ENCODE measurements at regions not wholly inside any gene's neighbourhood (a gene's known extent, or its start where the extent isn't known, plus 50 kb on each side); places are given as distances from the start of the nearest gene placed in this dataset.

- Histone ChIP-seq H3K4me1 (no peaks in the 10 kb centered on the region), H3K4me3 (no peak overlapping the region), H3K27ac (no peak overlapping the region), H3K9me3 (no peaks in the 10 kb centered on the region), H3K27me3 (no peaks in the 10 kb centered on the region), H3K36me3 (no peaks in the 10 kb centered on the region)
- TF ChIP-seq POLR2A (IDR thresholded peaks at IDR 0.05): no peak
- TF ChIP-seq, protein P1, sequence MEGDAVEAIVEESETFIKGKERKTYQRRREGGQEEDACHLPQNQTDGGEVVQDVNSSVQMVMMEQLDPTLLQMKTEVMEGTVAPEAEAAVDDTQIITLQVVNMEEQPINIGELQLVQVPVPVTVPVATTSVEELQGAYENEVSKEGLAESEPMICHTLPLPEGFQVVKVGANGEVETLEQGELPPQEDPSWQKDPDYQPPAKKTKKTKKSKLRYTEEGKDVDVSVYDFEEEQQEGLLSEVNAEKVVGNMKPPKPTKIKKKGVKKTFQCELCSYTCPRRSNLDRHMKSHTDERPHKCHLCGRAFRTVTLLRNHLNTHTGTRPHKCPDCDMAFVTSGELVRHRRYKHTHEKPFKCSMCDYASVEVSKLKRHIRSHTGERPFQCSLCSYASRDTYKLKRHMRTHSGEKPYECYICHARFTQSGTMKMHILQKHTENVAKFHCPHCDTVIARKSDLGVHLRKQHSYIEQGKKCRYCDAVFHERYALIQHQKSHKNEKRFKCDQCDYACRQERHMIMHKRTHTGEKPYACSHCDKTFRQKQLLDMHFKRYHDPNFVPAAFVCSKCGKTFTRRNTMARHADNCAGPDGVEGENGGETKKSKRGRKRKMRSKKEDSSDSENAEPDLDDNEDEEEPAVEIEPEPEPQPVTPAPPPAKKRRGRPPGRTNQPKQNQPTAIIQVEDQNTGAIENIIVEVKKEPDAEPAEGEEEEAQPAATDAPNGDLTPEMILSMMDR (IDR thresholded peaks at IDR 0.05): no peak
- DNase-seq: no peak
- intact Hi-C loops (cut with DNase I; ENCODE audit: low total_unique reads): no loop called here
Observed at GRCh38 chr4:81746773-81747172, 275.1 kb upstream of the RASGEF1B start.

GRCh38 chr4:81746071-81746470 lies 274.4 kb upstream of the RASGEF1B start:
- Histone ChIP-seq H3K27me3 (no peaks in the 10 kb centered on the region), H3K27ac (no peak overlapping the region), H3K4me1 (no peaks in the 10 kb centered on the region), H3K9me3 (no peaks in the 10 kb centered on the region), H3K4me3 (no peak overlapping the region), H3K36me3 (no peaks in the 10 kb centered on the region)
- no peak for TF ChIP-seq POLR2A (IDR thresholded peaks at IDR 0.05)
- TF ChIP-seq, protein P1 (IDR thresholded peaks at IDR 0.05): no peak
- DNase-seq: no peak
- intact Hi-C loops (cut with DNase I; ENCODE audit: low total_unique reads): no loop called here

DNA sequence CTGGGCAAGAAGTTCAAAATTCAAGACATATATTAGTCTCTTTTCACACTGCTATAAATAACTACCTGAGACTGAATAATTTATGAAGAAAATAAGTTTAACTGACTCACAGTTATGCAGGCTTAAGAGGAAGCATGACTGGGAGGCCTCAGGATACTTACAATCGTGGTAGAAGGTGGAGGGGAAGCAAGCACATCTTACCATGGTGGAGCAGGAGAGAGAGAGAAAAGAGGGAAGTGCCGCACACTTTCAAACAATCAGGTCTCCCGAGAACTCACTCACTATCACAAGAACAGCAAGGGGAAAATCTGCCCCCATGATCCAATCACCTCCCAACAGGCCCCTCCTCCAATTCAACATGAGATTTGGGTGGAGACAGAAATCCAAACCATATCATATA lies 273.3 kb upstream of the RASGEF1B start:
- H3K36me3 ChIP-seq: no peaks in the 10 kb centered on the region
- H3K9me3 ChIP-seq: no peaks in the 10 kb centered on the region
- TF ChIP-seq, protein P1 (IDR thresholded peaks at IDR 0.05): no peak
- no peak for TF ChIP-seq POLR2A (IDR thresholded peaks at IDR 0.05)
- no peak for DNase-seq
- no peaks in the 10 kb centered on the region for H3K4me1 ChIP-seq
- H3K27ac ChIP-seq: no peak overlapping the region
- intact Hi-C loops (cut with DNase I; ENCODE audit: low total_unique reads): no loop called here
- H3K27me3 ChIP-seq: no peaks in the 10 kb centered on the region
- H3K4me3 ChIP-seq: no peak overlapping the region

GRCh38 chr4:81743731-81744435 lies 272.2 kb upstream of the RASGEF1B start:
- Histone ChIP-seq H3K4me3 (no peak overlapping the region), H3K9me3 (no peaks in the 10 kb centered on the region), H3K27ac (no peak overlapping the region), H3K27me3 (no peaks in the 10 kb centered on the region), H3K4me1 (no peaks in the 10 kb centered on the region), H3K36me3 (no peaks in the 10 kb centered on the region)
- no peak for TF ChIP-seq POLR2A (IDR thresholded peaks at IDR 0.05)
- TF ChIP-seq, protein P1 (IDR thresholded peaks at IDR 0.05): no peak
- DNase-seq: no peak
- intact Hi-C loops (cut with DNase I; ENCODE audit: low total_unique reads): no loop called here

DNA sequence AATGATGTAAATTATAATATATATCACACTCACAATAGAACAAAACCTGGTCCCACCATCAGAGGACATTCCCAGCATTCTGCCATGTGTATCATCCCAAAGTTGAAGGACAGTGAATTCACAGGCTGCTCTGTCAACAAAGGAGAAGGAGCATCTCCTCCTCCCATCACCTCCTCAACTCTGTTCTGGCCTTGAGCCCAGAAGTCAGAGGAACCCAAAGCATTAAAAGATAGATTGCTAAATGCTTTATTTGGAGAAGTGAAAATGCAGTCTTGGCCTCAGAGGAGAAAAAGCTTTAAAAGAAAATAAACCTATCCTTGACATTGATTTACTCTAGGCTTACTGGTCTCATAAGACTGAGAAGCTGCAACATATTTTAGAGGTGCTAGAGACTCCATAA lies 268.8 kb upstream of the RASGEF1B start:
- Histone ChIP-seq H3K4me1 (no peaks in the 10 kb centered on the region), H3K27ac (no peak overlapping the region), H3K27me3 (no peaks in the 10 kb centered on the region), H3K9me3 (no peaks in the 10 kb centered on the region), H3K4me3 (no peak overlapping the region), H3K36me3 (no peaks in the 10 kb centered on the region)
- TF ChIP-seq, protein P1 (IDR thresholded peaks at IDR 0.05): no peak
- intact Hi-C loops (cut with DNase I; ENCODE audit: low total_unique reads): no loop called here
- DNase-seq: no peak
